ENCODE measurements at regions not wholly inside any gene's neighbourhood (a gene's known extent, or its start where the extent isn't known, plus 50 kb on each side); places are given as distances from the start of the nearest gene placed in this dataset.

DNA sequence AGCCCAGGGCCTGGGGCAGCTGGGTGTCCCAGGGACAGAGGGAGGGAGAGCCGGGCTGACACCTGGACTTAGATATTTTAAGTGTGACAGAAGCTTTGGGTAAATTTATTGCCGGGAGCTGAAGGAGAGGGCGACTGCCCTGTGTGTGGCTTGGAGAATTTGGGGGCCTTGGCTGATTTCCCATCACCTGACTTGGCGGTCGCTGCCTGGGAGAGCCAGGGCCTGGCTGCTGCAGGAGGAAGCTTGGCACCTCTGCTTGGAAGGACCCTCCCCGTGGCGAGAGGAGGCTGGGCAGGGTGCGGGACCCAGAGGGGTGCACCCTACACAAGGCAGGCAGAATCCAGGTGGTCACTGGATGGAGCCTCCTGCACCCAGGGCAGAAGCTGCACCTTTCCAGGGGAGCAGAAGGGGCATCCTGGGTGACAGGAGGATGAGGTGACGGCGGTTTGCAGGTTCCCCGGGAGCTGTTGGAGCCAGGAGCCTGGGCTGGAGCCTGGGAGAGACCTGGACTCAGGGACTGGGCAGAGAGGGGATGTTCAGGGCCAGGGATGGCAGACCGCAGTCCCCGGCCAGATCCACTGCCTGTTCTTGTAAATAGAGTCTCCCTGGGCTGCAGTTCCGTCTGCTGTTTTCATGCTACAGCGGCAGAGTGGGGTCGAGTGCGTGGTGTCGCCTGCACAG is 72.0 kb downstream of the RGS12 start:
- Histone ChIP-seq H3K27me3 (ENCODE audit: control insufficient read depth in 2 of 2, insufficient read depth in 2 of 2, low read length in 2 of 2) (no peaks in the 10 kb centered on the region), H4K20me1 (replicated peaks; ENCODE audit: control insufficient read depth, extremely low read depth, insufficient read depth, low read length) (no peaks in the 10 kb centered on the region), H3K9ac (replicated peaks; ENCODE audit: extremely low read depth, insufficient read depth, low read length) (no peak overlapping the region), H3K9me3 (replicated peaks; ENCODE audit: control insufficient read depth, insufficient read depth, low read length) (no peaks in the 10 kb centered on the region), H3K4me3 (replicated peaks in 1 of 3; ENCODE audit: insufficient read depth in 1 of 3, low read depth in 1 of 3, low read length in 3 of 3) (no peak overlapping the region), H3K4me1 (ENCODE audit: control insufficient read depth, extremely low read depth, insufficient read depth, low read length) (peaks cover 16% of the 10 kb centered on the region), H3K4me2 (ENCODE audit: insufficient read depth, low read length) (no peak overlapping the region), H3K9me1 (replicated peaks; ENCODE audit: control insufficient read depth, extremely low read depth, insufficient read depth, low read length) (no peaks in the 10 kb centered on the region), H3K79me2 (ENCODE audit: control insufficient read depth, insufficient read depth, low read length) (peaks cover 26% of the 10 kb centered on the region), H3K27ac (ENCODE audit: insufficient read depth, low read depth, low read length) (no peak overlapping the region), H2AFZ (ENCODE audit: low read depth, low read length) (no peak overlapping the region), H3K36me3 (ENCODE audit: control insufficient read depth in 2 of 2, extremely low read depth in 1 of 2, insufficient read depth in 2 of 2, low read length in 2 of 2) (peaks cover 0 to 2% of the 10 kb centered on the region in 2 experiments)
- dilution Hi-C loops (cut with MboI; ENCODE audit: extremely low pct_ligation_motif_present, low sequenced_read_pairs) = no loop called here
- DNase-seq (ENCODE audit: low read depth, low spot score) (no peak), FAIRE-seq (no peak)
- ChIA-PET POLR2A (no interaction called here), CTCF (interaction anchor here (1.1 to 1.3 kb wide), 2 partner anchors 11 to 19 kb away, joined by 3 to 6 read pairs; no protein-coding TSS in a partner anchor)
- BruUV-seq (replicated peaks) = no TSS peak
- intact Hi-C loops (cut with micrococcal nuclease) = no loop called here
- no peak for TF ChIP-seq EZH2 (IDR thresholded peaks at IDR 0.05; ENCODE audit: borderline replicate concordance, low read depth, low read length, severe bottlenecking)
- TF ChIP-seq, protein P1, sequence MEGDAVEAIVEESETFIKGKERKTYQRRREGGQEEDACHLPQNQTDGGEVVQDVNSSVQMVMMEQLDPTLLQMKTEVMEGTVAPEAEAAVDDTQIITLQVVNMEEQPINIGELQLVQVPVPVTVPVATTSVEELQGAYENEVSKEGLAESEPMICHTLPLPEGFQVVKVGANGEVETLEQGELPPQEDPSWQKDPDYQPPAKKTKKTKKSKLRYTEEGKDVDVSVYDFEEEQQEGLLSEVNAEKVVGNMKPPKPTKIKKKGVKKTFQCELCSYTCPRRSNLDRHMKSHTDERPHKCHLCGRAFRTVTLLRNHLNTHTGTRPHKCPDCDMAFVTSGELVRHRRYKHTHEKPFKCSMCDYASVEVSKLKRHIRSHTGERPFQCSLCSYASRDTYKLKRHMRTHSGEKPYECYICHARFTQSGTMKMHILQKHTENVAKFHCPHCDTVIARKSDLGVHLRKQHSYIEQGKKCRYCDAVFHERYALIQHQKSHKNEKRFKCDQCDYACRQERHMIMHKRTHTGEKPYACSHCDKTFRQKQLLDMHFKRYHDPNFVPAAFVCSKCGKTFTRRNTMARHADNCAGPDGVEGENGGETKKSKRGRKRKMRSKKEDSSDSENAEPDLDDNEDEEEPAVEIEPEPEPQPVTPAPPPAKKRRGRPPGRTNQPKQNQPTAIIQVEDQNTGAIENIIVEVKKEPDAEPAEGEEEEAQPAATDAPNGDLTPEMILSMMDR (IDR thresholded peaks at IDR 0.05; ENCODE audit: extremely low read depth in 1 of 2, insufficient read depth in 1 of 2, low read depth in 1 of 2, low read length in 2 of 2) = no peak
- TF ChIP-seq POLR2AphosphoS5 (IDR thresholded peaks at IDR 0.05; ENCODE audit: insufficient read depth, low read depth, low read length) = no peak
- no peak for TF ChIP-seq MYC (IDR thresholded peaks at IDR 0.05; ENCODE audit: low read depth, low read length)
- TF ChIP-seq FOS (IDR thresholded peaks at IDR 0.05; ENCODE audit: borderline replicate concordance, insufficient read depth, low read length) = no peak
